ENCODE measurements at regions not wholly inside any gene's neighbourhood (a gene's known extent, or its start where the extent isn't known, plus 50 kb on each side); places are given as distances from the start of the nearest gene placed in this dataset.
"Not testable (repeated sequence)": the region's sequence is repeated elsewhere in the genome, so short reads cannot be mapped to it uniquely, and the experiment has no call there.

DNA sequence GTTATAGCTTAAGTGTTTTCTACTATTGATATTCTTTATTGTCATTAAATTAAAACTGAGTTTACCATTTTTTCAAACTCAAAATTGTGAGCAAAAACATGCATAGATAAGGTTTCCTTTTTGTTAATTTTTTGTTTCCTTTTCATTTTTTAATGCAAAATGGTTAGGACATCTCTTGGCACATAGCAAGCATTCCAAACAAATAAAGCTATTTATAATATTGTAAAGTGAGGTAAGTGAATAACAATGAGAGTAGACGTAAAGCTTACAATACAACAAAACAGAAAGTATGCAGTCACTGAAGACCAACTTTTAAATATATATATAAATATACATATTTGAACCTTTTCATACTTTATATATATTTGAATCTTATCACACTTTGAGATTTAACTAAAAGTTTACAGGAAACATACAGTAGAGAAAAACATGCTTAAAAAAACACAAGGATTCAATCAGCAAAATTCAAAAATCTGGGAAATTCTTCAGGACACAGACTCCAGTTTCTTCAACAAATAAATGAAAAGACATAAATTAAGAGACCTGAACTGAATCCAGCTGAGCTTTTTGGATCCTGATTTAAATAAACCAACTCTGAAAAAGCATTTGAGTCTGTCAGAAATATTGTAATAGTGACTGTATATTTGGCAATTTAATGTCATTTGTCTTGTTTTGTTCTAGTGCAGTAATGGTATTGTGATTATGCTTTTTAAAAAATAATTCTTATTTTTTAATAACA, 67.5 kb upstream of the SAMSN1 start:
- Histone ChIP-seq H3K4me3 (ENCODE audit: low read length) (no peak overlapping the region), H3K27ac (ENCODE audit: low read length) (no peak overlapping the region), H2AFZ (ENCODE audit: low read length) (no peak overlapping the region), H3K4me2 (ENCODE audit: low read length) (no peak overlapping the region), H4K20me1 (ENCODE audit: low read length) (no peaks in the 10 kb centered on the region), H3K4me1 (ENCODE audit: insufficient read depth, low read length) (peaks cover 6% of the 10 kb centered on the region; the same call in 1 of the 2 replicates), H3K9me2 (replicated peaks; ENCODE audit: low read length) (no peaks in the 10 kb centered on the region), H3F3A (ENCODE audit: low read length, unreplicated experiment) (no peaks in the 10 kb centered on the region), H3K27me3 (ENCODE audit: low read length) (no peaks in the 10 kb centered on the region), H3K9me3 (ENCODE audit: low read length) (no peaks in the 10 kb centered on the region), H3K79me2 (ENCODE audit: low read length) (no peaks in the 10 kb centered on the region), H3K9ac (ENCODE audit: low read length) (no peak overlapping the region), H3K36me3 (ENCODE audit: low read depth, low read length) (no peaks in the 10 kb centered on the region)
- ChIA-PET CTCF (no interaction called here), POLR2A (ENCODE audit: unreplicated experiment) (no interaction called here)
- ATAC-seq (no peak), DNase-seq (no peak)
- TF ChIP-seq, protein P1, sequence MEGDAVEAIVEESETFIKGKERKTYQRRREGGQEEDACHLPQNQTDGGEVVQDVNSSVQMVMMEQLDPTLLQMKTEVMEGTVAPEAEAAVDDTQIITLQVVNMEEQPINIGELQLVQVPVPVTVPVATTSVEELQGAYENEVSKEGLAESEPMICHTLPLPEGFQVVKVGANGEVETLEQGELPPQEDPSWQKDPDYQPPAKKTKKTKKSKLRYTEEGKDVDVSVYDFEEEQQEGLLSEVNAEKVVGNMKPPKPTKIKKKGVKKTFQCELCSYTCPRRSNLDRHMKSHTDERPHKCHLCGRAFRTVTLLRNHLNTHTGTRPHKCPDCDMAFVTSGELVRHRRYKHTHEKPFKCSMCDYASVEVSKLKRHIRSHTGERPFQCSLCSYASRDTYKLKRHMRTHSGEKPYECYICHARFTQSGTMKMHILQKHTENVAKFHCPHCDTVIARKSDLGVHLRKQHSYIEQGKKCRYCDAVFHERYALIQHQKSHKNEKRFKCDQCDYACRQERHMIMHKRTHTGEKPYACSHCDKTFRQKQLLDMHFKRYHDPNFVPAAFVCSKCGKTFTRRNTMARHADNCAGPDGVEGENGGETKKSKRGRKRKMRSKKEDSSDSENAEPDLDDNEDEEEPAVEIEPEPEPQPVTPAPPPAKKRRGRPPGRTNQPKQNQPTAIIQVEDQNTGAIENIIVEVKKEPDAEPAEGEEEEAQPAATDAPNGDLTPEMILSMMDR (conservative IDR thresholded peaks at IDR 0.05; ENCODE audit: low read depth, low read length): no peak
- TF ChIP-seq EZH2phosphoT487 (IDR thresholded peaks at IDR 0.05; ENCODE audit: borderline replicate concordance, low read length) (no peak), EZH2 (IDR thresholded peaks at IDR 0.05; ENCODE audit: low read length, unreplicated experiment) (no peak)
- BruUV-seq (replicated peaks): no TSS peak
- intact Hi-C loops (cut with micrococcal nuclease): no loop called here

DNA sequence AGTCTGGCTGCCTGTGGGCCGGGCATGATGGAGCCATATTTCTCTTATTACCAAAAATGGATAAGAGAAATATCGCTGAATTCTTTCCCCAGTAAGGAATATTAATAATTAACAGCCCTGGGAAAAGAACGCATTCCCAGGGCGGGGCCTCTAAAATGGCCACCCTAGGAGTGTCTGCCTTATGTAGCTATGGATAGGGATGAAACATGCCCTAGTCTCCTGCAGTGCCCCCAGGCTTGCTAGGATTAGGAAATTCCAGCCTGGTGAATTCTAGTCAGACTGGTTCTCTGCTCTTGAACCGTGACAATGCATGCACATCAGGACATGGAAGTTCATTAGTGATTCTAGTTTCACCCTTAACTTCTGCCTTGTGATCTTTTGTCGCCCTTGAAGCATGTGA, 64.0 kb upstream of the SAMSN1 start:
- ATAC-seq; intact Hi-C loops (cut with micrococcal nuclease); H4K20me1 ChIP-seq (ENCODE audit: low read length); CTCF ChIA-PET; H3K9me3 ChIP-seq (ENCODE audit: low read length); H3K36me3 ChIP-seq (ENCODE audit: low read depth, low read length); H3K9ac ChIP-seq (ENCODE audit: low read length); H3K9me2 ChIP-seq (replicated peaks; ENCODE audit: low read length); H3K27ac ChIP-seq (ENCODE audit: low read length); H2AFZ ChIP-seq (ENCODE audit: low read length); POLR2A ChIA-PET (ENCODE audit: unreplicated experiment); H3K4me1 ChIP-seq (ENCODE audit: insufficient read depth, low read length); H3K4me2 ChIP-seq (ENCODE audit: low read length); H3K4me3 ChIP-seq (ENCODE audit: low read length); H3K79me2 ChIP-seq (ENCODE audit: low read length); H3F3A ChIP-seq (ENCODE audit: low read length, unreplicated experiment); H3K27me3 ChIP-seq (ENCODE audit: low read length); BruUV-seq (replicated peaks); DNase-seq: not testable (repeated sequence)

DNA sequence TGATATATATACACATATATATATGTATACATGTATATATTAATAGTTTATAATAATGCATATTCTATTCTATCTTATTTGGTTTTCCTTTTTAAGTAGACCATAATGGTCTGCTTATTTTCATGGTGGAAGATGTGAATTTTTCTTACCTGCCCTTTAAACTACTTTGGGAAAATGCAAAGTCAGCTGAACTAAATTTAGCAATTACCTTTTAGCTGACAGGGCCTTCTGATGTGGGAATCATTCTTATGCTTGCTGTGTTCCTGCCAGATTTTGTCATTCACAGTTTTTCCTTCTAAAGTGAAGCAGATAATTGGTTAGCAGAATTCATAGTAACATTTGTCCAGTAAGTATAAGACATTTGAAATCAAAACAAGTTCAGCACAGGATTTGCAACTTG, 63.2 kb upstream of the SAMSN1 start:
- intact Hi-C loops (cut with micrococcal nuclease): no loop called here
- ATAC-seq: no peak
- H3K9me3 ChIP-seq (ENCODE audit: low read length): no peaks in the 10 kb centered on the region
- H2AFZ ChIP-seq (ENCODE audit: low read length): no peak overlapping the region
- TF ChIP-seq, protein P1 (conservative IDR thresholded peaks at IDR 0.05; ENCODE audit: low read depth, low read length): no peak
- no peak for TF ChIP-seq EZH2 (IDR thresholded peaks at IDR 0.05; ENCODE audit: low read length, unreplicated experiment)
- TF ChIP-seq EZH2phosphoT487 (IDR thresholded peaks at IDR 0.05; ENCODE audit: borderline replicate concordance, low read length): no peak
- no peak overlapping the region for H3K4me2 ChIP-seq (ENCODE audit: low read length)
- no peaks in the 10 kb centered on the region for H3K9me2 ChIP-seq (replicated peaks; ENCODE audit: low read length)
- H3K4me1 ChIP-seq (ENCODE audit: insufficient read depth, low read length): no peaks in the 10 kb centered on the region
- H3K9ac ChIP-seq (ENCODE audit: low read length): no peak overlapping the region
- H3F3A ChIP-seq (ENCODE audit: low read length, unreplicated experiment): no peaks in the 10 kb centered on the region
- H3K27ac ChIP-seq (ENCODE audit: low read length): no peak overlapping the region
- no TSS peak for BruUV-seq (replicated peaks)
- H3K36me3 ChIP-seq (ENCODE audit: low read depth, low read length): no peaks in the 10 kb centered on the region
- H3K79me2 ChIP-seq (ENCODE audit: low read length): no peaks in the 10 kb centered on the region
- H3K27me3 ChIP-seq (ENCODE audit: low read length): no peaks in the 10 kb centered on the region
- DNase-seq: no peak
- H3K4me3 ChIP-seq (ENCODE audit: low read length): no peak overlapping the region
- ChIA-PET POLR2A (ENCODE audit: unreplicated experiment) (no interaction called here), CTCF (no interaction called here)
- H4K20me1 ChIP-seq (ENCODE audit: low read length): no peaks in the 10 kb centered on the region
